ENCODE measurements at regions not wholly inside any gene's neighbourhood (a gene's known extent, or its start where the extent isn't known, plus 50 kb on each side); places are given as distances from the start of the nearest gene placed in this dataset.

GRCh38 chr12:33718631-33719030, 279.0 kb upstream of the SYT10 start:
- H3K9me3 ChIP-seq (ENCODE audit: low read length) = peaks cover 3% of the 10 kb centered on the region; the same call in 1 of the 2 replicates
- H3K27me3 ChIP-seq (ENCODE audit: control insufficient read depth in 1 of 2, insufficient read depth in 2 of 2, low read length in 2 of 2) = no peaks in the 10 kb centered on the region
- no peaks in the 10 kb centered on the region for H3K4me1 ChIP-seq (ENCODE audit: insufficient read depth, low read length)
- intact Hi-C loops (cut with micrococcal nuclease; ENCODE audit: unreplicated experiment) = no loop called here
- no peak overlapping the region for H3K27ac ChIP-seq (ENCODE audit: extremely low read length, insufficient read depth, low read length)
- H3K4me2 ChIP-seq (ENCODE audit: low read depth, low read length) = no peak overlapping the region
- no peak overlapping the region for H3K4me3 ChIP-seq (replicated peaks in 1 of 3; ENCODE audit: insufficient read depth in 1 of 3, low read depth in 2 of 3, low read length in 3 of 3)
- no peak for DNase-seq (ENCODE audit: low spot score)
- H2AFZ ChIP-seq (ENCODE audit: low read length) = no peak overlapping the region
- no peaks in the 10 kb centered on the region for H3K36me3 ChIP-seq (replicated peaks in 1 of 2; ENCODE audit: control insufficient read depth in 1 of 2, insufficient read depth in 2 of 2, low read length in 2 of 2)
- no peaks in the 10 kb centered on the region for H3K79me2 ChIP-seq (ENCODE audit: insufficient read depth, low read length)
- TF ChIP-seq ZNF329 (CRISPR knock-in tag; IDR thresholded peaks at IDR 0.05; ENCODE audit: low read depth) = no peak
- TF ChIP-seq ARNT2 (CRISPR knock-in tag; IDR thresholded peaks at IDR 0.05; ENCODE audit: low read depth) = no peak
- no peak for TF ChIP-seq NCOA1 (CRISPR knock-in tag; IDR thresholded peaks at IDR 0.05)
- TF ChIP-seq SATB2 (CRISPR knock-in tag; IDR thresholded peaks at IDR 0.05) = no peak
- TF ChIP-seq CSRNP1 (CRISPR knock-in tag; IDR thresholded peaks at IDR 0.05) = no peak
- no peak for TF ChIP-seq BORCS8-MEF2B (CRISPR knock-in tag; IDR thresholded peaks at IDR 0.05)
- TF ChIP-seq SRF (IDR thresholded peaks at IDR 0.05; ENCODE audit: low read depth, low read length) = no peak
- no peak for TF ChIP-seq ZNF430 (CRISPR knock-in tag; IDR thresholded peaks at IDR 0.05)
- no peak for TF ChIP-seq ZNF224 (CRISPR knock-in tag; IDR thresholded peaks at IDR 0.05)
- TF ChIP-seq ZNF562 (CRISPR knock-in tag; IDR thresholded peaks at IDR 0.05; ENCODE audit: borderline replicate concordance) = no peak
- BruUV-seq (replicated peaks) = no TSS peak
- in situ Hi-C loops (cut with HindIII; ENCODE audit: extremely low pct_ligation_motif_present, low pct_unique_long_range_greater_than_20kb) = no loop called here
- POLR2A ChIA-PET = no interaction called here
- no peak for FAIRE-seq
- no peak for ATAC-seq
- CTCF ChIA-PET (ENCODE audit: low intra/inter-chr PET ratio, low total read pairs) = no interaction called here
- 1% methylated on average over 2 of the region's 2 CpGs for WGBS (ENCODE audit: low lambda C conversion rate)
- H3K9ac ChIP-seq (ENCODE audit: insufficient read depth, low read depth, low read length) = no peak overlapping the region
- no peaks in the 10 kb centered on the region for H4K20me1 ChIP-seq (ENCODE audit: insufficient read depth, low read length)

Measured in HepG2 (cell line).